Rectal smooth muscle tissue (tissue), 1 donor: ENCODE measurements at regions not wholly inside any gene's neighbourhood (a gene's known extent, or its start where the extent isn't known, plus 50 kb on each side); places are given as distances from the start of the nearest gene placed in this dataset.
"Not testable (repeated sequence)": the region's sequence is repeated elsewhere in the genome, so short reads cannot be mapped to it uniquely, and the experiment has no call there.

ENCODE experiments used
- H3K27ac ChIP-seq: one replicate; pipeline ENCODE4 v1.7.0; 2013; ENCODE audit warnings: low read depth, low read length, inconsistent platforms
- H3K27me3 ChIP-seq: one replicate; pipeline ENCODE4 v1.7.0; 2013; ENCODE audit warnings: low read length; ENCODE audit not compliant: control insufficient read depth, insufficient read depth
- H3K36me3 ChIP-seq: one replicate; pipeline ENCODE4 v1.7.0; 2013; ENCODE audit warnings: low read length; ENCODE audit not compliant: control insufficient read depth, insufficient read depth
- H3K4me1 ChIP-seq: one replicate; pipeline ENCODE4 v1.7.0; 2013; ENCODE audit warnings: low read length; ENCODE audit not compliant: control insufficient read depth, insufficient read depth
- H3K4me3 ChIP-seq: one replicate; pipeline ENCODE4 v1.7.0; 2013; ENCODE audit warnings: low read length
- H3K9ac ChIP-seq: one replicate; pipeline ENCODE4 v1.7.0; 2013; ENCODE audit warnings: low read length

DNA sequence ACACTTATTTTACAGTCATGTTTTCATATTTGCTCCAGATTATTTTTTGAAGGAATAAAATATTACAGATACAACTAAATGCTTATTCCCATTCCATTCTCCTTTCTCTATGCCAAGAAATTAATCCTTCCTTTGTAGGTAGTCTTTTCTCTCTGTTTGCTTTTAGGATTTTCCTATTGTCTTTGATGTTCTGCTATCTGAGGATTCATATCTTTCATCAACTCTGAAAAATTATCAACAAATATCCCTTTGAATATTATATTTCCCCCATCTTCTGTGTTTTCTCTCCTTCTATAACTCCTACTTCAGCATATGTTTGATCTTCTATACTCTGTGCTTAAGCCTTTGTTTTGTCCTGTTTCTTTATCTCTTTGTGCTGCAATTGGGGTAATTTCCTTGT, 260.4 kb upstream of the RBMS1 start:
- Histone ChIP-seq H3K36me3 (no peaks in the 10 kb centered on the region), H3K4me3 (no peak overlapping the region), H3K4me1 (no peaks in the 10 kb centered on the region), H3K27ac (no peak overlapping the region), H3K27me3 (no peaks in the 10 kb centered on the region), H3K9ac (no peak overlapping the region)

DNA sequence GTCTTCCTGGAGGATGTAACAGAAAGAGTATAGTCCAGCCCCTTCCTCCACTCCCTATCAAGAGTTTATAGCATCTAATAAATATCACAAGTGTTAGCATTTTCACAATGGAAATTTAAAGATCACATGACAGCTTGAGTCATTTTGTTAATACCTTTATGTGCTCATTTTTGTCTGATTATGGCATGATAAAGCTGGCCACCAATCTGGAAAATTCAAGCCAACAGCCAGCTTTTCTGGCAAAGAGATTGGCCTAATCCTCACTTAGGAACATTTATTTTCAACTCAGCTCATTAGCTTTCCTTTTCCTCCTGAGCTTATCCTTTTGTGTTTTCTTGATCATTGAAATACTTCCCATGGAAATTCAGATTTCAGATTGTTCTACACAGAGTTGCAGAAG, 262.9 kb upstream of the RBMS1 start:
- Histone ChIP-seq H3K4me1 (no peaks in the 10 kb centered on the region), H3K27me3 (no peaks in the 10 kb centered on the region), H3K9ac (no peak overlapping the region), H3K36me3 (no peaks in the 10 kb centered on the region), H3K4me3 (no peak overlapping the region), H3K27ac (no peak overlapping the region)

- not testable (repeated sequence) for H3K4me3 ChIP-seq, H3K9ac ChIP-seq, H3K27me3 ChIP-seq, H3K36me3 ChIP-seq, H3K4me1 ChIP-seq, H3K27ac ChIP-seq
These were observed 269.0 kb upstream of the RBMS1 start for GRCh38 chr2:160762493-160763128.

DNA sequence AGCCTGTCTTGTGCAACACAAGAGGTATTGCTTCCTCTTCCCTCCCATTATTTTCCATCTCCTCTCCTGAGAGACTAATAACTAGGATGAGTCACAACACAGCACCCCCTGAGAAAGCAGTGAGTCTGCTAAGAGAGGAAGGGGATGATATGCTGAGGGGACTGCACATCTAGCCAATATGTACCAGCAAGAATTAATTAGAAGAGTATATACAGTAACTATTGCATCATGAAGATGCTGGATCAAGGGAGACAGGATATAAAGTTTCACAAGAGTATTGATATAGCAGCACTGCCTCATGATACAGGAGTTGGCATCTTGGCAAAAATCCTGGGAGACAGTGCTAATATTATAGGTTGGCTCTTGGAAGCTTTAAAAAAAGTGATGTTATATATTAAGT, 289.9 kb upstream of the RBMS1 start:
- Histone ChIP-seq H3K4me1 (no peaks in the 10 kb centered on the region), H3K27me3 (no peaks in the 10 kb centered on the region), H3K27ac (no peak overlapping the region), H3K36me3 (no peaks in the 10 kb centered on the region), H3K9ac (no peak overlapping the region), H3K4me3 (no peak overlapping the region)

GRCh38 chr2:160784034-160784433, 290.4 kb upstream of the RBMS1 start:
- H3K36me3 ChIP-seq: no peaks in the 10 kb centered on the region
- H3K4me3 ChIP-seq: no peak overlapping the region
- no peak overlapping the region for H3K9ac ChIP-seq
- H3K4me1 ChIP-seq: no peaks in the 10 kb centered on the region
- no peak overlapping the region for H3K27ac ChIP-seq
- no peaks in the 10 kb centered on the region for H3K27me3 ChIP-seq

GRCh38 chr2:160790738-160791137, 297.1 kb upstream of the RBMS1 start:
- Histone ChIP-seq H3K9ac (no peak overlapping the region), H3K27ac (no peak overlapping the region), H3K36me3 (no peaks in the 10 kb centered on the region), H3K4me1 (no peaks in the 10 kb centered on the region), H3K27me3 (no peaks in the 10 kb centered on the region), H3K4me3 (no peak overlapping the region)

DNA sequence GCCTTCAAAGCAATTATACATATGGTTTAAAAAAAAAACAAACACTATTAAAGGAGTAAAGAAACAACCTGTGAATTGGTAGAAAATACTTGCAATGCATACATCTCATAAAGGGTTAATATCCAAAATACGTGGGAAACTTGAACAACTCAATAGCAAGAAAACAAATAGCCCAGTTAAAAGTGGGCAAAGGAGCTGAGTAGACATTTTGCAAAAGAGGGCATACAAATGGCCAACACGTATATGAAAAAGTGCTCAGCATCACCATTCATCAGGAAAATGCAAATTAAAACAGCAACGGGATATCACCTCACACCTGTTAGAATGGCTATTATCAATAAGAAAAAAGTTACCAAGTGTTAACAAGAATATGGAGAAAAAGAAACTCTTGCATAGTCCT, 298.3 kb upstream of the RBMS1 start:
- Histone ChIP-seq H3K9ac (no peak overlapping the region), H3K27ac (no peak overlapping the region)

DNA sequence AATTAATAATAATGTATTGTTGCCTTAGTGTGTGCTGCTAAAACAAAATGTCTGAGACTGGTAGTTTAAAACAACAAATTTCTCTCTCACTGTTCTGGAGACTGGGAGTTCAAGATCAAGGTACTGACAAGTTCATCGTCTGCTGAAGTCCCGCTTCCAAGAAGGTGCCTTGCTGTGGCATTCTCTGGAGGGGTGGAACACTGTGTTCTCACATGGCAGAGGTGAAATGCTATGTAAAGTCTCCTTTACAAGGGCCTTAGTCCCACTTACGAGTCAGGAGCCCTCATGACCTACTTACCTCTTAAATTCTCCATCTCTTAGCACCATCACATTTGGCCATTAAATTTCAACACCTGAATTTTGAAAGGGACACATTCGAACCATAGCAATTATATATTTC, 299.2 kb upstream of the RBMS1 start:
- Histone ChIP-seq H3K27me3 (no peaks in the 10 kb centered on the region), H3K4me3 (no peak overlapping the region), H3K9ac (no peak overlapping the region), H3K27ac (no peak overlapping the region), H3K4me1 (no peaks in the 10 kb centered on the region), H3K36me3 (no peaks in the 10 kb centered on the region)

More for the DNA sequence above, 298.3 kb upstream of the RBMS1 start:
- no peak overlapping the region for H3K4me3 ChIP-seq
- no peaks in the 10 kb centered on the region for H3K4me1 ChIP-seq
- no peaks in the 10 kb centered on the region for H3K36me3 ChIP-seq
- no peaks in the 10 kb centered on the region for H3K27me3 ChIP-seq

GRCh38 chr2:160794926-160795325, 301.3 kb upstream of the RBMS1 start:
- Histone ChIP-seq H3K36me3 (no peaks in the 10 kb centered on the region), H3K27me3 (no peaks in the 10 kb centered on the region), H3K4me1 (no peaks in the 10 kb centered on the region), H3K9ac (no peak overlapping the region), H3K27ac (no peak overlapping the region), H3K4me3 (no peak overlapping the region)

- no peaks in the 10 kb centered on the region for H3K36me3 ChIP-seq
- H3K4me1 ChIP-seq: no peaks in the 10 kb centered on the region
- no peak overlapping the region for H3K9ac ChIP-seq
- H3K27me3 ChIP-seq: no peaks in the 10 kb centered on the region
- no peak overlapping the region for H3K4me3 ChIP-seq
- H3K27ac ChIP-seq: no peak overlapping the region
These were observed 310.3 kb upstream of the RBMS1 start for GRCh38 chr2:160803881-160804280.

GRCh38 chr2:160810406-160810805, 316.8 kb upstream of the RBMS1 start:
- Histone ChIP-seq H3K36me3 (no peaks in the 10 kb centered on the region), H3K4me1 (no peaks in the 10 kb centered on the region), H3K27ac (no peak overlapping the region), H3K4me3 (no peak overlapping the region), H3K27me3 (no peaks in the 10 kb centered on the region), H3K9ac (no peak overlapping the region)

GRCh38 chr2:160812830-160813505, 319.4 kb upstream of the RBMS1 start:
- H3K27me3 ChIP-seq: no peaks in the 10 kb centered on the region
- no peak overlapping the region for H3K9ac ChIP-seq
- no peaks in the 10 kb centered on the region for H3K4me1 ChIP-seq
- H3K4me3 ChIP-seq: no peak overlapping the region
- peak overlapping the region; percentile 10 for H3K27ac ChIP-seq
- H3K36me3 ChIP-seq: no peaks in the 10 kb centered on the region

DNA sequence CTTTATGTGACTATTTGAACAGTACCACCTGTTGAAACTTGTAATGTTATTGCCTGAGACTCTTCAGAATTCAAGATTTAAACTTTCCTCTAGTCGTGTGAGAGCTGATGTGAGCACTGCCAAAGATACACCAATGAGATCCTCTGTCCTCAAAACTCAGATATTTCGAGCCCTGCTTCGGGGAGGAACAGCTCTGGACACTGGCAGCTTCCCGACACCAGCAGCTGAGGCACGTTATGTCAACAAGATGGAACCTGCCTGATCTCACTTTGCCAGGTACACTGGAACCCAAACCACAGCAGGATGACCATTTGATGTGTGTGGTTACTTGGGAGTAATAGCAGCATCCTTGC, 319.9 kb upstream of the RBMS1 start:
- Histone ChIP-seq H3K27me3 (no peaks in the 10 kb centered on the region), H3K9ac (no peak overlapping the region), H3K36me3 (no peaks in the 10 kb centered on the region), H3K4me1 (no peaks in the 10 kb centered on the region), H3K4me3 (no peak overlapping the region), H3K27ac (no peak overlapping the region)
